Left lung (tissue), 4 donors: ENCODE measurements at regions not wholly inside any gene's neighbourhood (a gene's known extent, or its start where the extent isn't known, plus 50 kb on each side); places are given as distances from the start of the nearest gene placed in this dataset.

Source experiments
- ATAC-seq: fragments of 200-7000 bp; cut with Tn5 transposase; one replicate; pipeline ENCODE4 v1.9.1; 2020; ENCODE audit warnings: moderate library complexity
- DNase-seq, 4 donors: peaks; one replicate each; pipeline ENCODE4 v3.0.0-alpha.2; 2013 to 2020
- H3K27ac ChIP-seq, 2 donors: fragments of 200-600 bp; sonication (generic) in 1 of 2; one replicate each; pipeline versions ENCODE4 v1.5.0 to v1.8.0; 2020 to 2021
- H3K27me3 ChIP-seq, 2 donors: fragments of 200-600 bp; sonication (generic) in 1 of 2; one replicate each; pipeline versions ENCODE4 v1.5.0 to v1.8.0; 2020 to 2021
- H3K36me3 ChIP-seq, 2 donors: fragments of 200-600 bp; sonication (generic) in 1 of 2; one replicate each; pipeline versions ENCODE4 v1.5.0 to v1.8.0; 2020 to 2021
- H3K4me1 ChIP-seq, 2 donors: fragments of 200-600 bp; one replicate each; pipeline ENCODE4 v1.8.0; 2021
- H3K4me3 ChIP-seq, 2 donors: fragments of 200-600 bp; sonication (generic) in 1 of 2; one replicate each; pipeline versions ENCODE4 v1.5.0 to v1.8.0; 2020 to 2021; ENCODE audit warnings: mild to moderate bottlenecking in 1 of 2
- H3K9me3 ChIP-seq, 2 donors: fragments of 200-600 bp; sonication (generic) in 1 of 2; one replicate each; pipeline versions ENCODE4 v1.5.0 to v1.8.0; 2020 to 2021
- CTCF ChIP-seq, 2 donors: fragments of 200-600 bp; sonication (generic) in 1 of 2; IDR thresholded peaks; one replicate each; pipeline versions ENCODE4 v1.5.0 to v1.8.0; 2021; ENCODE audit warnings: antibody characterized with exemption in 2 of 2
- intact Hi-C, 2 donors: fragments of 100-400 bp; cut with DNase I; formaldehyde crosslinking; loops; one replicate each; pipeline versions ENCODE4 v1.11.2 to v1.14.2; 2022
- donor health status: DM: no; HTN: yes; CAD: no.
- donor health status: DM: no; HTN: no; CAD: no.

GRCh38 chr4:184531008-184531407 is 56.7 kb upstream of the IRF2 start:
- peaks cover under 1 to 33% of the 10 kb centered on the region in 2 donors for H3K4me1 ChIP-seq
- no peaks in the 10 kb centered on the region for H3K9me3 ChIP-seq
- ATAC-seq (no peak), DNase-seq (no peak)
- intact Hi-C loops: loop anchor here in 1 of 2 donors (10.0 kb wide), 1 partner anchor 56 kb away; the partner anchor contains the start of gene IRF2
- H3K27ac ChIP-seq: no peak overlapping the region
- no peaks in the 10 kb centered on the region for H3K27me3 ChIP-seq
- no peak for TF ChIP-seq CTCF (IDR thresholded peaks at IDR 0.05)
- no peaks in the 10 kb centered on the region for H3K36me3 ChIP-seq
- no peak overlapping the region for H3K4me3 ChIP-seq

GRCh38 chr4:184529283-184529682 is 54.9 kb upstream of the IRF2 start:
- Histone ChIP-seq H3K9me3 (no peaks in the 10 kb centered on the region), H3K36me3 (no peaks in the 10 kb centered on the region), H3K4me3 (no peak overlapping the region), H3K27ac (no peak overlapping the region), H3K4me1 (peaks cover 0 to 17% of the 10 kb centered on the region in 2 donors), H3K27me3 (no peaks in the 10 kb centered on the region)
- no peak for ATAC-seq
- DNase-seq: no peak
- TF ChIP-seq CTCF (IDR thresholded peaks at IDR 0.05): no peak
- intact Hi-C loops: no loop called here

- no peak overlapping the region for H3K4me3 ChIP-seq
- DNase-seq (no peak), ATAC-seq (no peak)
- TF ChIP-seq CTCF (IDR thresholded peaks at IDR 0.05): no peak
- H3K9me3 ChIP-seq: no peaks in the 10 kb centered on the region
- H3K4me1 ChIP-seq: peaks cover 0 to 11% of the 10 kb centered on the region in 2 donors
- no peak overlapping the region for H3K27ac ChIP-seq
- no peaks in the 10 kb centered on the region for H3K27me3 ChIP-seq
- intact Hi-C loops: no loop called here
- H3K36me3 ChIP-seq: no peaks in the 10 kb centered on the region
These were observed 54.4 kb upstream of the IRF2 start for GRCh38 chr4:184528713-184529112.

- intact Hi-C loops: no loop called here
- H3K27ac ChIP-seq: no peak overlapping the region
- ATAC-seq: no peak
These were observed 53.7 kb upstream of the IRF2 start for GRCh38 chr4:184528051-184528450.

GRCh38 chr4:184526228-184526627 is 51.9 kb upstream of the IRF2 start:
- no peak overlapping the region for H3K27ac ChIP-seq
- H3K9me3 ChIP-seq: no peaks in the 10 kb centered on the region
- no peak for TF ChIP-seq CTCF (IDR thresholded peaks at IDR 0.05)
- no peak for ATAC-seq
- H3K27me3 ChIP-seq: no peaks in the 10 kb centered on the region
- no peaks in the 10 kb centered on the region for H3K36me3 ChIP-seq
- H3K4me3 ChIP-seq: no peak overlapping the region
- intact Hi-C loops: no loop called here
- DNase-seq: no peak
- peaks cover 0 to 6% of the 10 kb centered on the region in 2 donors for H3K4me1 ChIP-seq

More at GRCh38 chr4:184528051-184528450, 53.7 kb upstream of the IRF2 start:
- peaks cover 0 to 6% of the 10 kb centered on the region in 2 donors for H3K4me1 ChIP-seq
- no peaks in the 10 kb centered on the region for H3K9me3 ChIP-seq
- no peaks in the 10 kb centered on the region for H3K36me3 ChIP-seq
- no peak for DNase-seq
- no peak overlapping the region for H3K4me3 ChIP-seq
- TF ChIP-seq CTCF (IDR thresholded peaks at IDR 0.05): no peak
- no peaks in the 10 kb centered on the region for H3K27me3 ChIP-seq
